H1 (cell line): ENCODE measurements at regions not wholly inside any gene's neighbourhood (a gene's known extent, or its start where the extent isn't known, plus 50 kb on each side); places are given as distances from the start of the nearest gene placed in this dataset.

Source experiments
- CBX8 ChIP-seq: fragments of 300-800, 300-1000 bp; sonication (generic); IDR thresholded peaks from 2 replicates; pipeline ENCODE4 v1.7.1; 2016; ENCODE audit warnings: low read depth, low read length, borderline replicate concordance
- HDAC6 ChIP-seq: IDR thresholded peaks from one replicate; pipeline ENCODE4 v1.7.1; 2012; ENCODE audit warnings: low read depth, mild to moderate bottlenecking, inconsistent platforms, low read length, moderate library complexity
- PHF8 ChIP-seq: fragments of 200-600 bp; sonication (generic); conservative IDR thresholded peaks from 2 replicates; pipeline ENCODE4 v1.7.1; 2012; ENCODE audit warnings: low read depth, mild to moderate bottlenecking, inconsistent platforms, low read length, moderate library complexity
- RFX5 ChIP-seq: IDR thresholded peaks from 2 replicates; pipeline ENCODE4 v1.6.1; 2011; ENCODE audit warnings: low read depth, low read length, improper control_type of control experiment, borderline replicate concordance
- SP2 ChIP-seq: IDR thresholded peaks from 2 replicates; pipeline ENCODE4 v1.6.1; 2012; ENCODE audit warnings: mild to moderate bottlenecking, low read length, inconsistent platforms
- TEAD4 ChIP-seq: IDR thresholded peaks from 2 replicates; pipeline ENCODE4 v1.6.1; 2012; ENCODE audit warnings: low read depth, low read length, inconsistent platforms, mixed read lengths

DNA sequence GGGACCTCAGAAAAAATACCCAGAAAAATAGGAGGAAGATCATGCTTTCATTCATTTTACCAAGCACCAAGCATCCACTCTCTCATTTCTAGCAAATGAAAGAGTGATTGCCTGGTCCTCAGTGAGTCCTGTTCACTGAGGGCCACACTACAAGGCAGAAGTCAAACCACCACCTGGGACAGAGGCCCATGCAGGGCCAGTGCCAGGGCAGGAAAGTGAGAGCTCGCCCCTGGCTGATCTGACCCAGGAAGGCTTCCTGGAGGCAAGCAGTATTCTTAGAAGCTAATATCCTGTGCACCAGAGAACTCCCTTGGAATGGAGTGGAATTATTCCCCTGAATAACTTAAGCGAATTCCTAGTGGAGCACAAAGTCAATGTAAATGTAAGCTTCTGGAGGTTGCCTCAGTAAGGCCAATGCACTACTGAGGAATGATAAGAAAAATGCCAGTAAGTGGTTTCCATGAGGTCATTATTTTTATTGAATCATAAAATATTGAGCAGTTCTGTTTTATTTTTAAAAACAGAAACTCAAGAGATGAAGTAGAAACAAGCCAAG, 191.6 kb upstream of the ID2 start (continued):
- TF ChIP-seq TEAD4 (no peak), PHF8 (no peak), RFX5 (no peak), CBX8 (no peak), SP2 (no peak), HDAC6 (no peak)
